ENCODE measurements at regions not wholly inside any gene's neighbourhood (a gene's known extent, or its start where the extent isn't known, plus 50 kb on each side); places are given as distances from the start of the nearest gene placed in this dataset.

- no peaks in the 10 kb centered on the region for H3K4me1 ChIP-seq
- no peak for DNase-seq
- no peak overlapping the region for H3K27ac ChIP-seq
- H3K9me3 ChIP-seq, result no peaks in the 10 kb centered on the region
- intact Hi-C loops (cut with DNase I; ENCODE audit: low total_unique reads), result no loop called here
- no peaks in the 10 kb centered on the region for H3K36me3 ChIP-seq
- no peak overlapping the region for H3K4me3 ChIP-seq
- H3K27me3 ChIP-seq, result no peaks in the 10 kb centered on the region
- TF ChIP-seq CTCF (IDR thresholded peaks at IDR 0.05) (no peak), POLR2A (IDR thresholded peaks at IDR 0.05) (no peak)
Measured at GRCh38 chr10:105534086-105534485, 893.0 kb downstream of the SORCS3 start.

GRCh38 chr10:105516511-105516910 is 875.4 kb downstream of the SORCS3 start:
- no peak for TF ChIP-seq CTCF (IDR thresholded peaks at IDR 0.05)
- no peaks in the 10 kb centered on the region for H3K36me3 ChIP-seq
- no peaks in the 10 kb centered on the region for H3K9me3 ChIP-seq
- intact Hi-C loops (cut with DNase I; ENCODE audit: low total_unique reads), result no loop called here
- H3K27ac ChIP-seq, result no peak overlapping the region
- H3K4me1 ChIP-seq, result no peaks in the 10 kb centered on the region
- no peaks in the 10 kb centered on the region for H3K27me3 ChIP-seq
- H3K4me3 ChIP-seq, result no peak overlapping the region
- no peak for DNase-seq

- Histone ChIP-seq H3K27ac (no peak overlapping the region), H3K4me3 (no peak overlapping the region), H3K36me3 (no peaks in the 10 kb centered on the region), H3K27me3 (no peaks in the 10 kb centered on the region), H3K9me3 (no peaks in the 10 kb centered on the region), H3K4me1 (no peaks in the 10 kb centered on the region)
- intact Hi-C loops (cut with DNase I; ENCODE audit: low total_unique reads), result no loop called here
- no peak for DNase-seq
- TF ChIP-seq POLR2A (IDR thresholded peaks at IDR 0.05), result no peak
- TF ChIP-seq CTCF (IDR thresholded peaks at IDR 0.05), result no peak
Measured at GRCh38 chr10:105514106-105514505, 873.0 kb downstream of the SORCS3 start.

GRCh38 chr10:105509517-105509916 is 868.4 kb downstream of the SORCS3 start:
- H3K4me3 ChIP-seq, result no peak overlapping the region
- no peaks in the 10 kb centered on the region for H3K4me1 ChIP-seq
- TF ChIP-seq CTCF (IDR thresholded peaks at IDR 0.05) (no peak), POLR2A (IDR thresholded peaks at IDR 0.05) (no peak)
- no peaks in the 10 kb centered on the region for H3K36me3 ChIP-seq
- no peaks in the 10 kb centered on the region for H3K9me3 ChIP-seq
- intact Hi-C loops (cut with DNase I; ENCODE audit: low total_unique reads), result no loop called here
- DNase-seq, result no peak
- no peaks in the 10 kb centered on the region for H3K27me3 ChIP-seq
- no peak overlapping the region for H3K27ac ChIP-seq

GRCh38 chr10:105506262-105506661 is 865.2 kb downstream of the SORCS3 start:
- no peak for TF ChIP-seq CTCF (IDR thresholded peaks at IDR 0.05)
- no peak for TF ChIP-seq POLR2A (IDR thresholded peaks at IDR 0.05)
- intact Hi-C loops (cut with DNase I; ENCODE audit: low total_unique reads), result no loop called here
- H3K4me1 ChIP-seq, result no peaks in the 10 kb centered on the region

More at GRCh38 chr10:105506262-105506661, 865.2 kb downstream of the SORCS3 start:
- Histone ChIP-seq H3K36me3 (no peaks in the 10 kb centered on the region), H3K4me3 (no peak overlapping the region), H3K27me3 (no peaks in the 10 kb centered on the region), H3K27ac (no peak overlapping the region), H3K9me3 (no peaks in the 10 kb centered on the region)
- no peak for DNase-seq

All from uterus (tissue), 3 donors.